SK-N-SH (cell line): ENCODE measurements at regions not wholly inside any gene's neighbourhood (a gene's known extent, or its start where the extent isn't known, plus 50 kb on each side); places are given as distances from the start of the nearest gene placed in this dataset.

Source experiments
- CTCF ChIP-seq: fragments of 200-600 bp; sonication (generic); IDR thresholded peaks from 2 replicates; pipeline ENCODE4 v1.6.1; 2017; ENCODE audit warnings: antibody characterized with exemption, mild to moderate bottlenecking, moderate library complexity
- JUND ChIP-seq: IDR thresholded peaks from 2 replicates; pipeline ENCODE4 v1.4.0; 2012
- RAD21 ChIP-seq: IDR thresholded peaks from 2 replicates; pipeline ENCODE4 v1.6.1; 2012; ENCODE audit warnings: mild to moderate bottlenecking, low read length

DNA sequence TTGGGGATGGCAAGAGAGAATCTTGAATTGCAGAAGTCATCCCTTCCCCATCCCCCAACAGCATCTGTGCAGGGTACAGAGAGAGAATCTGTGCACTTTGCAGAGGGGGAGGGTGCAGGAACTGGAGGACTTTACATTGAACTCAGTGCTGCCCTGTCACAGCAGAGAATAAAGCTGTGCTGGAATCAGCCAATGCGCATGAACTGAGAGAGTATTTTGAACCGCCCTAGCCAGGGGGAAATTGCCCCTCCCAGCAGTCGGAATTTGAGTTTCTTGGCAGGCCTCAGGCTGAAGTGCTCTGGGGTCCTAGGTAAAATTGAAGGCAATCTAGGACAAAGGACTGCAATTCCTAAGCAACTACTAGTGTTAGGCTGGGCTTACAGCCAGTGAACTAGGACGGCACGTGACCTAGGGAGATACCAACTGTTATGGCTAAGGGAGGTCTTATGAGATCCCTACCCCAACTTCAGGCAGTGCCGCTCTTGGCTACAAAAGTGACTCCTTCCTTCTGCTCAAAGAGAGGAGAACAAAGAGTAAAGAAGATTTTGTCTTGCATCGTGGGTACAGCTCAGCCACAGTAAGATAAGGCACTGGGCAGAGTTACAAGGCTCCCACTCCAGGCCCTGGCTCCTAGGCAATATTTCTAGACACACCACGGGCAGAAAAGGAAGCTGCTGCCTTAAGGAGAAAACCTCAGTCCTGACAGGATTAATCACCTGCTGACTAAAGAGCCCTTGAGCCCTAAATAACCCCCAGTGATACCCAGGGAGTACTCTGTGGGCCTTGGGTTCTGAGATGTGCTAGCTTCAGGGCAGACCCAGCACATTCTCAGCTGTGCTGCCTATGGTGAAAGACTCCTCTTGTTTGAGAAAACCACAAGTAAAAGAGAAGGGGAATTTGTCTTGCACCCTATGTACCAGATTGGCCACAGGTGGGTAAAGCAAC lies 300.5 kb upstream of the ALCAM start:
- no peak for TF ChIP-seq RAD21
- no peak for TF ChIP-seq CTCF
- no peak for TF ChIP-seq JUND
